A673 (cell line): ENCODE measurements at regions not wholly inside any gene's neighbourhood (a gene's known extent, or its start where the extent isn't known, plus 50 kb on each side); places are given as distances from the start of the nearest gene placed in this dataset.

Experiments
- BruUV-seq: library from RNA; stranded (reverse); fragments of 400-500 nt; replicated peaks from 2 replicates; lab custom pipeline; 2021; lab: Mats Ljungman, UMichigan
- CTCF ChIA-PET: fragments of 300-600 bp; sonication (Branson Sonifier 250); formaldehyde crosslinking; loops from one replicate; lab custom pipeline; 2022; ENCODE audit warnings: antibody characterized with exemption; lab: Charles Lee
- POLR2A ChIA-PET: fragments of 300-600 bp; sonication (Branson Sonifier 250); formaldehyde crosslinking; loops from one replicate; lab custom pipeline; 2022; ENCODE audit warnings: antibody characterized with exemption; ENCODE audit not compliant: low non-redundant PET; lab: Charles Lee
- DNase-seq: peaks from one replicate; pipeline ENCODE4 v3.0.0-alpha.2; 2015; ENCODE audit warnings: low spot score
- H3K27ac ChIP-seq: fragments of 200-600 bp; sonication (generic); 2 replicates; pipeline ENCODE4 v1.5.1; 2016; ENCODE audit warnings: mixed run types, low read depth, mild to moderate bottlenecking, mixed read lengths, antibody characterized with exemption, low read length; ENCODE audit not compliant: poor library complexity, severe bottlenecking
- H3K27me3 ChIP-seq: fragments of 200-600 bp; sonication (generic); replicated peaks from 2 replicates; pipeline ENCODE4 v1.6.1; 2017; ENCODE audit warnings: mixed run types, low read depth, mild to moderate bottlenecking, mixed read lengths, antibody characterized with exemption, low read length; ENCODE audit not compliant: insufficient read depth, poor library complexity
- H3K36me3 ChIP-seq: fragments of 200-600 bp; sonication (generic); 2 replicates; pipeline ENCODE4 v1.6.1; 2016; ENCODE audit warnings: mixed run types, mild to moderate bottlenecking, mixed read lengths, antibody characterized with exemption, low read length; ENCODE audit not compliant: insufficient read depth, poor library complexity, severe bottlenecking
- H3K4me1 ChIP-seq: fragments of 200-600 bp; sonication (generic); 2 replicates; pipeline ENCODE4 v1.6.1; 2017; ENCODE audit warnings: mixed run types, mild to moderate bottlenecking, mixed read lengths, antibody characterized with exemption, low read length; ENCODE audit not compliant: insufficient read depth, poor library complexity, severe bottlenecking
- H3K4me3 ChIP-seq: fragments of 200-600 bp; sonication (generic); 2 replicates; pipeline ENCODE4 v1.5.1; 2016; ENCODE audit warnings: low read depth, mixed run types, mild to moderate bottlenecking, mixed read lengths, low read length; ENCODE audit not compliant: poor library complexity, severe bottlenecking
- H3K9me3 ChIP-seq: fragments of 200-600 bp; sonication (generic); 2 replicates; pipeline ENCODE4 v1.6.1; 2016; ENCODE audit warnings: mixed run types, low read depth, mild to moderate bottlenecking, mixed read lengths, antibody characterized with exemption, low read length; ENCODE audit not compliant: poor library complexity, severe bottlenecking
- CTCF ChIP-seq: fragments of 300-800, 200-600 bp; sonication (generic); conservative IDR thresholded peaks from 2 replicates; pipeline ENCODE4 v1.5.1; 2017; ENCODE audit warnings: low read depth, mild to moderate bottlenecking, antibody characterized with exemption, low read length, moderate library complexity, mixed read lengths
- EZH2 ChIP-seq: fragments of 200-600 bp; sonication (generic); IDR thresholded peaks from 2 replicates; pipeline ENCODE4 v1.6.1; 2017; ENCODE audit warnings: borderline replicate concordance, low read depth, mild to moderate bottlenecking, mixed read lengths, antibody characterized with exemption, low read length; ENCODE audit not compliant: poor library complexity, severe bottlenecking
- intact Hi-C: fragments of 100-400 bp; cut with micrococcal nuclease; formaldehyde crosslinking; loops from one replicate; pipeline ENCODE4 v1.10.0; 2022; ENCODE audit not compliant: unreplicated experiment

DNA sequence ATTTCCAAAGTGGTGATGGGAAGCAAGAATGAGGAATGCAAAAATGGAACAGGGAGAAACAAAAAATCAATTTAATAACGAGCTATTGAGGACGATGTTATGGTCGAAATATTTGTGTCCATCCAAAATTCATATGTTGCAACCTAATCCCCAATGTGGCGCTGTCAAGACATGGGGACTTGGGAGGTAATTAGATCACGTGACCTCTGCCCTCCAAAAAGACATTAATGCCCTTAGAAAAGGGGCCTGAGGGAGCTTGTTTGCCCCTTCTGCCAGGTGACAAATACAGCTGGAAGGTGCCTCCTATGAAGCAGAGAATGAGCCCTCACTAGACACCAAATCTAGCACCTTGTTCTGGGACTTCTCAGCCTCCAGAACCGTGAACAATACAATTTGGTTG lies 315.2 kb upstream of the CDH9 start:
- no peaks in the 10 kb centered on the region for H3K27me3 ChIP-seq
- TF ChIP-seq EZH2 = no peak
- BruUV-seq = no TSS peak

GRCh38 chr5:27341342-27341741 lies 303.0 kb upstream of the CDH9 start:
- DNase-seq = no peak
- CTCF ChIA-PET = no interaction called here
- BruUV-seq = no TSS peak
- intact Hi-C loops = no loop called here
- Histone ChIP-seq H3K36me3 (no peaks in the 10 kb centered on the region), H3K27ac (no peak overlapping the region), H3K27me3 (no peaks in the 10 kb centered on the region), H3K9me3 (peaks cover 10% of the 10 kb centered on the region), H3K4me3 (no peak overlapping the region), H3K4me1 (no peaks in the 10 kb centered on the region)
- TF ChIP-seq CTCF = no peak
- no peak for TF ChIP-seq EZH2
- POLR2A ChIA-PET = no interaction called here

More for the DNA sequence above, 315.2 kb upstream of the CDH9 start:
- Histone ChIP-seq H3K4me3 (no peak overlapping the region), H3K9me3 (no peaks in the 10 kb centered on the region), H3K27ac (no peak overlapping the region), H3K4me1 (no peaks in the 10 kb centered on the region), H3K36me3 (no peaks in the 10 kb centered on the region)
- ChIA-PET POLR2A (no interaction called here), CTCF (no interaction called here)
- intact Hi-C loops = no loop called here
- DNase-seq = no peak

DNA sequence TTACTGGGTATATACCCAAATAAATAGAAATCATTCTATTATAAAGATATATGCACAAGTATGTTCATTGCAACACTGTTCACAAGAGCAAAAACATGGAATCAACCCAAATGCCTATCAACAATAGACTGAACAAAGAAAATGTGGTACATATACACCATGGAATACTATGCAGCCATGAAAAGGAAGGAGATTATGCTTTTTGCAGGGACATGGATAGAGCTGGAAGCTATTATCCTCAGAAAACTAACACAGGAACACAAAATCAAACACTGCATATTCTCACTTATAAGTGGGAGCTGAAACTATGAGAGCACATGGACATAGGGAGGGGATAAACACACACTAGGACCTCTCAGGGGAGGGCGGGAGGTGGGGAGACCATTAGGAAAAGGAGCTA lies 298.4 kb upstream of the CDH9 start:
- Histone ChIP-seq H3K4me3 (no peak overlapping the region), H3K27ac (no peak overlapping the region), H3K36me3 (no peaks in the 10 kb centered on the region), H3K4me1 (no peaks in the 10 kb centered on the region), H3K27me3 (no peaks in the 10 kb centered on the region), H3K9me3 (peaks cover 6% of the 10 kb centered on the region)
- ChIA-PET CTCF (no interaction called here), POLR2A (no interaction called here)
- no TSS peak for BruUV-seq
- intact Hi-C loops = no loop called here
- TF ChIP-seq EZH2 (no peak), CTCF (no peak)
- DNase-seq = no peak

DNA sequence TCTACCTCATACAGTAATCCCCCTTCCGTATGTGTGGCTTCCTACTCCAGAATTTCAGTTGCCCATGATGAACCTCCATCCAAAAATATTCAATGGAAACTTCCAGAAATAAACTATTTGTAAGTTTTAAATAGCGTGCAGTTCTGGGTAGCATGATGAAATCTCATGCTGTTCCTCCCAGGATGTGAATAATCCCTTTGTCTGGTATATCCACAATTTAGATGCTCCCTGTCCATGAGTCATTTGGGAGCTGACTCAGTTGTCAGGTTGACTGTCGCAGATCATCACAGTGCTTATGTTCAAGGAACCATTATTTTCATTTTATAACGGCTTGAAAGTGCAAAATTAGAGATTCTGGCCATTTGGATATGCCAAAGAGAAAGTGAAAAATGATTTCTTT lies 290.1 kb upstream of the CDH9 start:
- no peak for DNase-seq
- ChIA-PET POLR2A (no interaction called here), CTCF (no interaction called here)
- Histone ChIP-seq H3K36me3 (no peaks in the 10 kb centered on the region), H3K27ac (no peak overlapping the region), H3K4me1 (no peaks in the 10 kb centered on the region), H3K9me3 (no peaks in the 10 kb centered on the region), H3K4me3 (no peak overlapping the region), H3K27me3 (no peaks in the 10 kb centered on the region)
- no TSS peak for BruUV-seq
- intact Hi-C loops = no loop called here
- TF ChIP-seq CTCF (no peak), EZH2 (no peak)
